Erythroblast (primary cell): ENCODE measurements at regions not wholly inside any gene's neighbourhood (a gene's known extent, or its start where the extent isn't known, plus 50 kb on each side); places are given as distances from the start of the nearest gene placed in this dataset.

Experiments
- GATA1 ChIP-seq: IDR thresholded peaks from 2 replicates; pipeline ENCODE4 v1.6.1; 2011; ENCODE audit warnings: low read depth, mild to moderate bottlenecking, control low read depth, low read length, moderate library complexity
- POLR2A ChIP-seq: IDR thresholded peaks from 2 replicates; pipeline ENCODE4 v1.6.1; 2011; ENCODE audit warnings: mild to moderate bottlenecking, low read length

GRCh38 chr18:38810789-38811188 is 1245.2 kb upstream of the CELF4 start:
- no peak for TF ChIP-seq POLR2A
- TF ChIP-seq GATA1, result no peak
